HS-27A (cell line): ENCODE measurements at regions not wholly inside any gene's neighbourhood (a gene's known extent, or its start where the extent isn't known, plus 50 kb on each side); places are given as distances from the start of the nearest gene placed in this dataset.
"Not testable (repeated sequence)": the region's sequence is repeated elsewhere in the genome, so short reads cannot be mapped to it uniquely, and the experiment has no call there.

Source experiments
- DNase-seq: peaks from one replicate; pipeline ENCODE4 v3.0.0-alpha.2; 2012; ENCODE audit warnings: low read depth, missing footprints

DNA sequence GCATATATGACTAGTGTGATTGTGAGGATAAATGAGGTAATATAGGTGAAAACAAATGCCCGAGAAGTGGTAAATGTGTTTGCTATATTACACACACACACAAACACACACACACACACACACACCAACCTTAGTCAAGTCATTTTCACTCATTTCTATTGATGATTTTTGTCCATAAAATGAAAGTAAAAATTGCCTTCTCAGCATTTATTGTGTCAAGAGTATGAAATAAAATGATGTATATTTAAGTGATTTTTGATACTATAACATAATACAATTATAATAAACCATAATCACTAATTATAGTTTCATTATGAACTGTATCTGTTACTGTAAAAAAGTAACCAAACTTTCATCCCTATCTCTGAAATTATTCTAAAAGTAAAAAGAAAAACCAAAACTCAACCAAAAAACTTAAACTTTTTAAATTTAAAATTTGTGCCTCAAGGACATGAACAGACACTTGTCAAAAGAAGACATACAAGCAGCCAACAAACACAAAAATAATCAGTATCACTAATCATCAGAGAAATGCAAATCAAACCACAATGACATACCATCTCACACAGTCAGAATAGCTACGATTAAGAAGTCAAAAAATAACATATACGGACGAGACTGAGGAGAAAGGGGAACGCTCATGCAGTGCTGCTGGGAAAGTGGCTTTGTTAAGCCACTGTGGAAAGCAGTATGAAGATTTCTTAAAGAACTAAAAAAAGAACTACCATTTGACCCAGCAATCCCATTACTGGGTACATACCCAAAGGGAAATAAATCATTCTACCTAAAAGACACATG is 601.0 kb downstream of the TMA16 start:
- no peak for DNase-seq

DNA sequence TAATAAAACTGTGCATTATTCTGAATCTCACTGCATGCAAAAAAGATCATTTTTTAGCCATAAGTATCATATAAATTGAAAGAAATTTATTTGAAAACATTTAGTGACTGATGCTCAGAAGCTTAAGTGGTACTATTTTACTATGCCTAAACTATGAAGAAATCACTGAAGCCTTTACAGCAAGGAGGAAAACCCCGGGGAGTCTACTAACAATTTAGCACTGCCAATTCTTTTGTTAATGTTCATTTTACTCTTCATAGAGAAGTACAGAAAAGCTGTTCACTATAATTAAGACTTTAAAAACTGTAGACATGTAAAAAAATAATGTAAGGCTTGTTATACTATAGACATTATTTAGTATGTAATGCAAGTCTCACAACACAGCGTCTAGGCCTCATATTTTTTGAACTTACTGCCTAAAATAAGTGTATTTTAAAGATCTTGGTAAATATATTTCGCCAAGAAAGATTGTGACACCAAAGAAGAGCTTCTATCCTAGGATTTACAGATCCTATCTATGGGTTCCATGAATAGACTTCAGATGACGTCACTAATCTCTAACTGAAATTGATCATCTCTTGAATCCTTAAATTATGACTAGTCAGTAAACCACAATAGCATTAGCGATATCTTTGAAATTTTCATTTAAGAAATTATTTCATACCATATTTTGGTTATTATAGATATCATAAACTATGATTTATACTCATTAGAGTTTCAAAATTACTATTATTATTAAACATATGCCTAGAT is 602.5 kb downstream of the TMA16 start:
- no peak for DNase-seq

DNA sequence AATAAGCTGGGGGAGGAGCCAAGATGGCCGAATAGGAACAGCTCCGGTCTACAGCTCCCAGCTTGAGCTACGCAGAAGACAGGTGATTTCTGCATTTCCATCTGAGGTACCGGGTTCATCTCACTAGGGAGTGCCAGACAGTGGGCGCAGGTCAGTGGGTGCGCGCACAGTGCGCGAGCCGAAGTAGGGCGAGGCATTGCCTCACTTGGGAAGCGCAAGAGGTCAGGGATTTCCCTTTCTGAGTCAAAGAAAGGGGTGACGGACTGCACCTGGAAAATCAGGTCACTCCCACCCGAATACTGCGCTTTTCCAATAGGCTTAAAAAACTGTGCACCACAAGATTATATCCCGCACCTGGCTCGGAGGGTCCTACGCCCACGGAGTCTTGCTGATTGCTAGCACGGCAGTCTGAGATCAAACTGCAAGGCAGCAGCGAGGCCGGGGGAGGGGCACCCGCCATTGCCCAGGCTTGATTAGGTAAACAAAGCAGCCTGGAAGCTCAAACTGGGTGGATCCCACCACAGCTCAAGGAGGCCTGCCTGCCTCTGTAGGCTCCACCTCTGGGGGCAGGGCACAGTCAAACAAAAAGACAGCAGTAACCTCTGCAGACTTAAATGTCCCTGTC is 606.4 kb downstream of the TMA16 start:
- DNase-seq, result not testable (repeated sequence)

DNA sequence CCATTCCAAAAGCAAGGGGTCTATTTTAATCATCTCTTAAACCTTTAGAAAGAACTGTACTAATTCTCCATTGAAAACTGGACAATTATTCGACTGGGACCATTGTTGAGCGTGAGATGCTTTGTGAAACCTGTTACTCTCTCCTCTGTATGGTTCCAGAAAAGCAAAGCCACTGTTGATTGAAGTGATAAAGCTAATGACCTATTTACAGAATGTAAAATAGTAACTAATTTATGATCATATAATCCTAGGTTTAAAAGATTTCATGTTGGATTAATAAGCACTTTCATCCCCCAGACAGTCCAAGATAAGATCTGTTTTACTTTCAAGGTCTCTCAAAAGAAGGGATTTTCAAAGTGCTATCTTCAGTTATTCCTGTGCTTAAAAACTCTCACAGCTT is 614.5 kb downstream of the TMA16 start:
- no peak for DNase-seq

DNA sequence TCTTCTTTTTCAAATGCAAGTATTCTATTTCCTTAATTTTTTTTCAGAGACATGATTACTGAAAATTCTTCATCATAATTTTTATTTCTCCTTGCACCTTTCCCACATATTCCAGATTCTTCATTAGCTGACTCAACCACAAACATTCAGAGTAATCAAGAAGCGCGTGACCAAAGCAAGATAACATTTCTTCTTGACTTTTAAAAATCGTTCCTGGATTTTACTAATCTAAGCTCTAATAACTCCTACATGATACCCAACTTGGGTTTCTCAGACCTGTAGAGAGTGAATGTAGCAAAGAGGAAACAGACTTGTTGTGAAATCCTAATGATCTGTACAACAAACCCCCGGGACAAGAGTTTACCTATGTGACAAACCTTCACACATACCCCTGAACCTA is 615.0 kb downstream of the TMA16 start:
- DNase-seq, result peak; percentile 33

GRCh38 chr4:164115236-164115635 is 620.7 kb downstream of the TMA16 start:
- DNase-seq, result no peak

DNA sequence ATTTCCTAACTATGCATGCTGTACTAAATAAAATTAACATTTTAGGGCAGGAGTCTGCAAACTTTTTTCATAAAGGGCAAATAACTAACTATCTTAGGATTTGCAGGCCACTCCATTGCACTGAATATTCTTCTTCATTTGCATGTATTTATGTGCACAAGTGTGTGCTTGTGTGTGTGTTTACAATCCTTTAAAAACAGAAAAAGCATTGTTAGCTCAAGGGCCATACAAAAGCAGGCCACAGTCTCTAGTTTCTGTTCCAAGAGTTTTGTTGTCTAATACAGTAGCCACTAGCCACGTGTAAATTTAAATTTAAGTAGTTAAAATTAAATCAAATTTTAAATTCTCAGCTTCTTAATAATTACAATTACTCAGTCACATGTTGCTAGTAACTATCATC is 621.8 kb downstream of the TMA16 start:
- no peak for DNase-seq

DNA sequence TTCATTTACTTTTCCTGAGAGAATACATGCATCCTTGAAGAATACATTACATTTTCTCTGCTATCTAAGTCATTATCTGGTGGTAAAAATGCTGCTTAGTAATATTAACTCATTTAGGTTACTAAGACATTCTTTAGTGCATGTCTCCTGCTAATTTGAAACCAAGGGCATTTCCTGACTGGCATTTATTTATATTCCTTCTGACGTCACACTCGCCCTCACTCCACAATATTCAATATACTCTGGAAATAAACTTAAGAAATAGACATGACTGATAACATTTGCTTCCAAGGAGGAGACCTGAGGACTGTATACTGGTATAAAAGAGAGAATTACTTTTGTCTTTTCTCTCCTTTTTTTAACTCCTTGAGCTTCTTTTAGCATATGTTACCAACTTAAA is 619.5 kb upstream of the SMIM31 start:
- DNase-seq, result no peak

DNA sequence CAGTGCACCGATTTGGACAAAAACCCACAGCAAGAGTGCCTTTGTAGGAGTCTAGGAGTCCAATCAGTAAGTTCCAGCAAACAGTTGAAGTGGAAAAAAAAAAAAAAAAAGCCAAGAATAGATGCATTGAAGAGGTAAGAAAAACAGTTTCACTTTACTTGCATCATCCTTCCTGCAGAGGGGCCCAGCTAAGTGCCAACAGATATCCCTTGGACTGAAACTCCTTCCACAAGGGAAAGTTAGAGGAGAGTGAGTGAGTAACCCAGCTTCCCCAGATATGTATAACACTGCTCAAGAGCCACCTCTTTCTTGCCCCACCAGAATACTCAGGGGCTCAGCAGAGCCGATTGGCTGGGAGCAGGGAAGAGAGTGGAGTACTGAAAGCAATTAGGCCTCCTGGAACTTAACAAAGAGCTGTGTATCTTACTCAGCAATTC is 617.7 kb upstream of the SMIM31 start:
- DNase-seq, result peak; percentile 39

- DNase-seq, result no peak
Observed at GRCh38 chr4:164138521-164138920, 615.4 kb upstream of the SMIM31 start.

GRCh38 chr4:164139291-164139690 is 614.6 kb upstream of the SMIM31 start:
- DNase-seq, result no peak

GRCh38 chr4:164141755-164142375 is 612.1 kb upstream of the SMIM31 start:
- not testable (repeated sequence) for DNase-seq

- no peak for DNase-seq
Observed at GRCh38 chr4:164154416-164154815, 599.5 kb upstream of the SMIM31 start.

DNA sequence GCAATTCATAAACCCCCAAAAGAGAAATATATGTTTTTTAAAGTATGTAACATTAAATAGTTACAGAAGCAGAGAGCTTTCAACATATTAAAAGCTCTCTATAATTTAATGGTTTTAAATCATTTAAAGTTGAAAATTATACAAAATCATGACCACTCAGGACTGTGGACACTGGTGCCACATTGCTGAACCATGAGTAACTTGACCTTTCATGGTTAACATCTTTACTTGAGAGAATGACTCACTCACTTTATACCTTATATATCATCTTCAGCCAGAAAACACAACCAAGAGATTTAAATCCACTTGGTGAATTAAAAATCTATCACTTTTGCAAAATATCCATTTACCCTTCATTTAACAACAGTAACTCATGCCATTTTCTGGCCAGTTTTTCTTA is 584.3 kb upstream of the SMIM31 start:
- peak; percentile 47 for DNase-seq

GRCh38 chr4:164177153-164177552 is 576.8 kb upstream of the SMIM31 start:
- DNase-seq, result no peak

GRCh38 chr4:164177753-164178152 is 576.2 kb upstream of the SMIM31 start:
- no peak for DNase-seq

GRCh38 chr4:164188236-164188635 is 565.7 kb upstream of the SMIM31 start:
- no peak for DNase-seq

GRCh38 chr4:164192844-164193243 is 561.1 kb upstream of the SMIM31 start:
- DNase-seq, result no peak

GRCh38 chr4:164193676-164194075 is 560.3 kb upstream of the SMIM31 start:
- DNase-seq, result no peak

DNA sequence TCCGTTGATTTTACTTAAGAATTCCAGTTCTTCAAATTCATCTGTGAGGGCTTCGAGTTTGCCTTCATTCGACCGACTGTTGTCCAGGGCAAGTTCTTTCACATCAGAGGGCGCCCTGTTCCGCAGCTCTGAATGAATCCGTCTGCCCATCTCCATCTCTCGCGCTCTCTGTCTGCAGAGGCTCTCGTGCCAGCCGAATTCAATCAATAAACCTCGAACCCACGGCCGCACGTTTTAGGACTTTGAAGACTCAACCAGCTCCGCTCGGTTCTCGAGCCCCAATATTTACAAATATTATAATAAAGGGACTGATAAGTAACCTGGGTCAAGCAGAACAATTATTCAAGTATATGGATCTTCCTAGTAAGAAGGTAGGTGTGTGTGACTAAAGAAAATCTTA is 556.4 kb upstream of the SMIM31 start:
- no peak for DNase-seq

DNA sequence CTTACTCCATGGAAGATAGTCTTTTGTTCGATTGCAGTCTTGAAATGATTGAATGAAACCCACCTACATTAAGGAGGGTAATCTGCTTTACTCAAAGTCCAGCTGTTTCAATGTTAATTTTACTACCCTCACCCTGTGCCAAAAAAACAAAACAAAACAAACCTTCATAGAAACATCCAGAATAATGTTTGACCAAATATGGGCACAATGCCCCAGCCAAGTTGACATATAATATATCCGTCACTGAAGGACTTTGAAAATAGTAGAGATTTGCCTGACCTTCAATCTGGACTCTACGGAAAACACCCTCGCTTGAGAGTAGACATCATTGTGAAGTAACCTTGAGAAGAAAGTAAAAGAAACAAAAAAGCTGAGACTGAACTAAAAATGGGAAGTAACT is 550.5 kb upstream of the SMIM31 start:
- no peak for DNase-seq

DNA sequence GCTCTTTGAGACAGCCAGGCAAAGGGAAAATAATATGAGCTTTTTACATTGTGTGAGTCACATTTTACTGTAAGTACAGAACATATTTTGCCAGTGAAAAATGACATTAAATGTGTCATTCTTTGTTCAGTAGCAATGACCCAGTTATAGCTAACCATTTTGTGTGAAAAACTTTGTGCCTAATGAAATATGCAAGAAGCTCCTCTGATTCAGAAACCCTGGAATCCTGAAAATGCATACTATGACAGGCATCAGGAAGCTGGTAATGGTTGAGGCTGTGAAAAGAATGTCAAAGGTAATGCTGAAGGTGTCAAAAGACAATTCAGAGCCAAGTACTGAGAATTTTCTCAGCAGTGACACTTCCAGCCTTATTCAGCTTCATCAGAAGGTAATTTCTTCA is 549.5 kb upstream of the SMIM31 start:
- DNase-seq, result peak; percentile 84

DNA sequence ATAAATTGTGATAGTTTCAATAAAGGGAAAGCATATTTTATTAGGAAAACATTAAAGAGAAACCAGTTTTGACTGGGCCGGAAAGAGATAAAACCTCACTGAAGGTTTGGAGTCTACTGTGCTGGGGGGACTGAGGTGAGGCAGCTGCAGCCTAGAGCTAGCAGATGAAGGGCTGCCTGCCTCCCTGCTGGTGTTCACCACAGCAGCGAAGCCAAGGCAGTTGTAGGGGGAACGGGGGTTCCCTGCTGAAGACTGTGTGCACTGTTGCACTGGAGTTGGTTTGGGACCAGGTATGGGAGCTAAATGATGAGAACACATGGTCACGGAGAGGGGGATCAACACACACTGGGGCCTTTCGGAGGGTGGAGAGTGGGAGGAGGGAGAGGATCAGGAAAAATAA is 546.5 kb upstream of the SMIM31 start:
- DNase-seq, result no peak
